HG03575 (cell line): ENCODE measurements at regions not wholly inside any gene's neighbourhood (a gene's known extent, or its start where the extent isn't known, plus 50 kb on each side); places are given as distances from the start of the nearest gene placed in this dataset.
"Not testable (repeated sequence)": the region's sequence is repeated elsewhere in the genome, so short reads cannot be mapped to it uniquely, and the experiment has no call there.

Experiments
- ATAC-seq: cut with Tn5 transposase; IDR thresholded peaks from one replicate; pipeline ENCODE4 v1.9.1; 2021; ENCODE audit not compliant: unreplicated experiment, insufficient number of reproducible peaks, low FRiP score; ENCODE audit errors: extremely low read depth

GRCh38 chr2:59833941-59834340 is 719.5 kb downstream of the BCL11A start:
- no peak for ATAC-seq

DNA sequence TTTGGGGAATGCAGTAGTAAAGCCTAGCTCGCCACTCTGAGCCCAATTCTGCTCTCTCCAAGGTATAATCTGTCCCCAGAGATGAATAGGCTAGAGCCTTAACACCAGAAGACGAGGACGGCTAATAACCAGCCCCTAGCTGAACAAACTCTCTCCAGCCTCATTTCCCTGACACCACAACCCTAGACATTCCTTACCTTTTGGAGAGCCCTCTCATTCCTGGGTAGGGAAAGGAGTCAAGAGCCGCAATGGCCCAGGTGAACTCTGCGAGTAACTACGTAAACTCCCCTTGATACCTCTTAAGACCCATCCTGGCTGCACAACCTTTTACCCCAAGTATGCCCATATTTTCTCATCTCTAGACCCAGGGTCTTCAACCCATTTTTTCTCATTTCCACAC is 722.9 kb downstream of the BCL11A start:
- no peak for ATAC-seq

- no peak for ATAC-seq
These were observed 725.8 kb downstream of the BCL11A start for GRCh38 chr2:59827677-59828076.

GRCh38 chr2:59826177-59826576 is 727.3 kb downstream of the BCL11A start:
- no peak for ATAC-seq

GRCh38 chr2:59824314-59824713 is 729.1 kb downstream of the BCL11A start:
- ATAC-seq = no peak

DNA sequence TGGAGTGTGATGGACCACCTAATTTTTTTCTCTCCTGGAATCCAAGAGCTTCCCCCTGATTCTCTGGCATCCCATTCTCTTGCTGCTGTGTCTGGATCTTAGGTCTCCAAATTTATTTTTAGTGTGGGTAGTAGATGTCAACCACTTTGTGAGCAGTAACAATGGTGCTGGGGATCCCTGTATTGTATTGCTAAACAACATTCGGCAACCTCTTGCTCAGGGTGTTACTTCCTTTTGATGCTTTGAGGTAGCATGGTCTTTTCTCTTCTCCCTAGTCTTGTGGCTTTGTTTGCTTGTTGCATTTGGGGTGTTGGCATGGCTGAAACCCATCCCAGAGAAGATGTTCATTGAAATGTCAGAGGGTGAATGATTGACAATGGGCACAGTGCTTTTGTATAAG is 737.4 kb downstream of the BCL11A start:
- ATAC-seq = no peak

GRCh38 chr2:59810283-59810682 is 743.2 kb downstream of the BCL11A start:
- not testable (repeated sequence) for ATAC-seq

GRCh38 chr2:59806486-59806885 is 747.0 kb downstream of the BCL11A start:
- ATAC-seq = no peak

DNA sequence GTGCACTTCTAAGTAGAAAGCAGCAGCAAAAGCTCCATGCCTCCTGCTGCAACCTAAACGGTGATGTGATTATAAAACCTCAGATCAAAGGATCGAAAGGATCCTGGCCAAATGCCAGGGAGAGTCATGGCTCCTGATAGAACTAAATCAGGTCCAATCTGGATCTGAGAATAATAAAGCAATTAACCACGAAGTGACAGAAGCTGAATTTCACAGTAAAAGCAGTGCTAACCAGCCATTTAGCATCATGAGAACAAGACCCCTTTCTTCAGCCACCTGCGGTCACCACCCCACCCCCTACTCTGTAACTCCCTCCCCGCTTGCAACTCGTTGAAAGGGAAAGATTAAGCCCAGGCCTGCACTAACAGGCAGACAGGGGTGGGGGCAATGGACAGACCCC is 748.7 kb downstream of the BCL11A start:
- no peak for ATAC-seq

- no peak for ATAC-seq
These were observed 749.9 kb downstream of the BCL11A start for GRCh38 chr2:59803586-59803985.

DNA sequence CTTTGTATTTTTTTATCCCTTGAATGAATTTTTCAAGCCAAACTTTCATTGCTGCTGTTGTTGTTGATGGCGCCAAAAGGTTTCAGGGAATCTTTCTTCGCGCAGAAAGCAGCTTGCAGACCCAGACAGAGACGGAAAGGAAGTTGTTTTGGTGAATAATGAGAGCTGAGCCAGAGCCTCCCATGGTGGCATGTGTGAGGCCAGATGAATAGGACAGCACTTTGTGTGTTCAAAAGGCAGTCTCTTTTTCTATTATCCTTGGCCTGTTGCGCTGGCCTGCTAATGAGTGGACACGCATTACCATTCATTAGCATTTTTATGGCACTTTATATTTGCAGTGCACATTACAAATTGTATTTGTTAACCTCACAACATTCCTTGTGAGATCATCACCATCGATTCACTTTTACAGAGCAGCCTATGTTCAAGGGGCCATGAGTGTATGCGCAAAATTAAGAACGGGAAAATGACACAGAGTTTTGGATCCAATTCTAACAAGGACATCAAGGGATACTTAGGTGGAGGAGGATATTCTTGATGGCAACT is 754.7 kb downstream of the BCL11A start:
- ATAC-seq = no peak

GRCh38 chr2:59791004-59791618 is 762.3 kb downstream of the BCL11A start:
- ATAC-seq = no peak

DNA sequence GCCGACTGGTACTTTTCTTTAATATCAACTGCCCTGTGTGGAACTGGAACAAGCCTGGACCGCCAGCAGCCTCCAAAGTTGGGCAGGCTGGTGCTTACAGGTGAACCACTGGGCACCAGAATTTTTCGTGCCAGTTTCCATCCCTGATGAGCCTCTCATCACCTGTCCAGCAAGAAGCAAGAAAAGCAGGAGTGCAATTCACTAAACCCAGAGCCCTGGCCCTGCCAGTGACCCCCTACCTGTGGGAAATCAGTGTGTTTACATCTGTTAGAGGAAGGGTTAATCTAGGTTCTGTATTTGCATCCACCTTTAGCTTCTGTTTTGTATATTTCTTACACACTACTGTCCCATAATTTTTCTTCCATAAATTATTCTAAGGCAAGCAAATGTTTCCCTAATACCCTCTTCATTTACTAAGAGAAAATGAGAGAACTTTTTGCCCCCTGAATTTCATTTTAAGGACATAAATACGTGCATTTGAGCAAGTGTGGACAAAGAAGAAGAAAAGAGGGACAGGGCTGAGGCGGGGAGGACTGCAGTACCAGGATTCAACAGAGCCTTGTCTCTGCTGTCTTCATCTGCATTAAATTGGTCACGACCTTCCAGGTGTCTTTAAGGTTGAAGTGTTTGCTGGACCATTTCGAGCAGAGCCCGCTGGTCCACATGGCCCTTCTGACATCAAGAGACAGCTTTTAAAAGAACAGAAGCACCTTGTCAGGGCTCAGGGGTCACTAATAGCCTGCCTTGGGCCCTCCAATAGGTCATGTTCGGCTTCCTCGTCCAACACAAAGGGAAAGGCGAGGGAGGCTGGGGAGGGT is 763.1 kb downstream of the BCL11A start:
- no peak for ATAC-seq

- no peak for ATAC-seq
These were observed 763.9 kb downstream of the BCL11A start for GRCh38 chr2:59789523-59789922.

- no peak for ATAC-seq
These were observed 766.4 kb downstream of the BCL11A start for GRCh38 chr2:59787095-59787494.

- ATAC-seq = no peak
These were observed 766.8 kb downstream of the BCL11A start for GRCh38 chr2:59786684-59787083.

GRCh38 chr2:59779571-59779970 is 773.9 kb downstream of the BCL11A start:
- ATAC-seq = no peak

DNA sequence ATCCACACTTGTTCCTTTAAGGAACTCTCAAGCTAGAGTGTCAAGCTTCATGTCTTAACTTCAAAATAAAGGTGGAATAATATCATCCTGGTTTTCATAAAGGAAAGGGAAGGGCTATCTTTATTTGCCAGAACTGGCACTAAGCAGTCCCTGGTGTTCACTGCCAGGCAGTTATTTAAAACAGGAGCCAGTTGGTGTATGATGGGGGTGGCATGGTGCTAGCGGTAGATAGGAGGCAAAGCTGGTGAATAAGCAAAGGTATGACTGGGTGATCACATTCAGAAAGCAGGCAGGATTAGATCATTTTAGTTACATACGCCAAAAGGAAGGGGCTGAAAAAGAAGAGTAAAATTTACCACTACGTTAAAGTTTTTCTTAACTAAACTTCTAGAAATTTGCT is 776.3 kb downstream of the BCL11A start:
- ATAC-seq = no peak

- no peak for ATAC-seq
These were observed 776.8 kb downstream of the BCL11A start for GRCh38 chr2:59776726-59777008.

GRCh38 chr2:59774821-59775433 is 778.5 kb downstream of the BCL11A start:
- no peak for ATAC-seq
